ENCODE measurements at regions not wholly inside any gene's neighbourhood (a gene's known extent, or its start where the extent isn't known, plus 50 kb on each side); places are given as distances from the start of the nearest gene placed in this dataset.

- peaks cover 17% of the 10 kb centered on the region for H3K9me3 ChIP-seq (ENCODE audit: insufficient read depth, low read length)
- H3K79me2 ChIP-seq (ENCODE audit: insufficient read depth, low read length): no peaks in the 10 kb centered on the region
- no peaks in the 10 kb centered on the region for H4K20me1 ChIP-seq (ENCODE audit: low read depth, low read length)
- H3K4me3 ChIP-seq (ENCODE audit: insufficient read depth, low read length, poor library complexity, severe bottlenecking): no peak overlapping the region
- no peak overlapping the region for H3K4me2 ChIP-seq (ENCODE audit: low read depth, low read length, poor library complexity, severe bottlenecking)
- H3F3A ChIP-seq (ENCODE audit: insufficient read depth): no peaks in the 10 kb centered on the region
- H3K9ac ChIP-seq (ENCODE audit: low read length): no peak overlapping the region
- H3K9me2 ChIP-seq (replicated peaks; ENCODE audit: insufficient read depth, low read length): no peaks in the 10 kb centered on the region
- H3K27me3 ChIP-seq (ENCODE audit: low read length): no peaks in the 10 kb centered on the region
- no peak overlapping the region for H2AFZ ChIP-seq (ENCODE audit: low read depth, low read length, severe bottlenecking)
- H3K27ac ChIP-seq (ENCODE audit: low read depth, low read length): no peak overlapping the region
- TF ChIP-seq CTCF (IDR thresholded peaks at IDR 0.05; ENCODE audit: insufficient read depth, low read length, poor library complexity, severe bottlenecking) (no peak), EZH2phosphoT487 (conservative IDR thresholded peaks at IDR 0.05; ENCODE audit: low read length) (no peak)
- H3K36me3 ChIP-seq (ENCODE audit: low read length): no peaks in the 10 kb centered on the region
These were observed 136.1 kb downstream of the TNFSF18 start for GRCh38 chr1:172914501-172915144.

GRCh38 chr1:172915271-172915670 is 135.5 kb downstream of the TNFSF18 start:
- no peaks in the 10 kb centered on the region for H3K9me2 ChIP-seq (replicated peaks; ENCODE audit: insufficient read depth, low read length)
- no peak overlapping the region for H2AFZ ChIP-seq (ENCODE audit: low read depth, low read length, severe bottlenecking)
- no peaks in the 10 kb centered on the region for H3K36me3 ChIP-seq (ENCODE audit: low read length)
- H3K27ac ChIP-seq (ENCODE audit: low read depth, low read length): no peak overlapping the region
- no peaks in the 10 kb centered on the region for H4K20me1 ChIP-seq (ENCODE audit: low read depth, low read length)
- TF ChIP-seq CTCF (IDR thresholded peaks at IDR 0.05; ENCODE audit: insufficient read depth, low read length, poor library complexity, severe bottlenecking) (no peak), EZH2phosphoT487 (conservative IDR thresholded peaks at IDR 0.05; ENCODE audit: low read length) (no peak)
- H3K9ac ChIP-seq (ENCODE audit: low read length): no peak overlapping the region
- peaks cover 17% of the 10 kb centered on the region for H3K9me3 ChIP-seq (ENCODE audit: insufficient read depth, low read length)
- H3K27me3 ChIP-seq (ENCODE audit: low read length): no peaks in the 10 kb centered on the region
- no peak overlapping the region for H3K4me3 ChIP-seq (ENCODE audit: insufficient read depth, low read length, poor library complexity, severe bottlenecking)
- H3F3A ChIP-seq (ENCODE audit: insufficient read depth): no peaks in the 10 kb centered on the region
- no peak overlapping the region for H3K4me2 ChIP-seq (ENCODE audit: low read depth, low read length, poor library complexity, severe bottlenecking)
- no peaks in the 10 kb centered on the region for H3K79me2 ChIP-seq (ENCODE audit: insufficient read depth, low read length)

GRCh38 chr1:172916116-172916515 is 134.6 kb downstream of the TNFSF18 start:
- Histone ChIP-seq H3K27ac (ENCODE audit: low read depth, low read length) (no peak overlapping the region), H3F3A (ENCODE audit: insufficient read depth) (no peaks in the 10 kb centered on the region)

More at GRCh38 chr1:172916116-172916515, 134.6 kb downstream of the TNFSF18 start:
- no peak for TF ChIP-seq EZH2phosphoT487 (conservative IDR thresholded peaks at IDR 0.05; ENCODE audit: low read length)
- TF ChIP-seq CTCF (IDR thresholded peaks at IDR 0.05; ENCODE audit: insufficient read depth, low read length, poor library complexity, severe bottlenecking): no peak
- Histone ChIP-seq H3K79me2 (ENCODE audit: insufficient read depth, low read length) (no peaks in the 10 kb centered on the region), H3K9me3 (ENCODE audit: insufficient read depth, low read length) (peaks cover 17% of the 10 kb centered on the region), H2AFZ (ENCODE audit: low read depth, low read length, severe bottlenecking) (no peak overlapping the region), H3K27me3 (ENCODE audit: low read length) (no peaks in the 10 kb centered on the region), H3K9ac (ENCODE audit: low read length) (no peak overlapping the region), H3K9me2 (replicated peaks; ENCODE audit: insufficient read depth, low read length) (no peaks in the 10 kb centered on the region), H3K4me2 (ENCODE audit: low read depth, low read length, poor library complexity, severe bottlenecking) (no peak overlapping the region), H4K20me1 (ENCODE audit: low read depth, low read length) (no peaks in the 10 kb centered on the region), H3K36me3 (ENCODE audit: low read length) (no peaks in the 10 kb centered on the region), H3K4me3 (ENCODE audit: insufficient read depth, low read length, poor library complexity, severe bottlenecking) (no peak overlapping the region)

Measured in SU-DHL-6 (cell line).